ENCODE measurements at regions not wholly inside any gene's neighbourhood (a gene's known extent, or its start where the extent isn't known, plus 50 kb on each side); places are given as distances from the start of the nearest gene placed in this dataset.
A peak's percentile ranks its signal among the peaks of the same experiment; 100 is the strongest.

DNA sequence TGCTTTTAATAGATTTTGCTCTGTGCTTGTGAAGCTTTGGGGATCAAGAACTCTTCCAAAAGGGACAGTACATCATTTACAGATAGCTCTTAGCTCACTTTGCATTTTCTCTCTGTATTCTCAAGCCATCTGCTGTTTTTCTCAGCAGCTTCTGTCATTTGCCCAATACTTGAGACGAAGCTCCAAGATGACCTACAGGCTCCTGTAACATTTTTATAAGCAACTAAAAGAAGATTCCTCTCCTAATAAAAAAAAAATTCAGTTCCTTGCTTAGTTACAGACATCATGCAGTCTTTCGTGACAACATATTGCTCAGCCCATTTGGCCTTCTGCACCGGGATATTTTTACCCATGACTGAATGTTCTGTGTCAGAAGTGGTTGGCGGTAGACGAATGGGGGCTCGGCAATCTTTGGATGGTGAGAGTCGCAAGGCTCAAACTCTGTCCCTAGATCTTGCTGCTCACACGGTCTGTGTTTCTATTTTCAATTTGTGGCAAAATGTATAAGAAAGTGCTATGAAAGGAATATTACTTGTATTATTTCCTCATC, 215.6 kb downstream of the FSCB start:
- no peak for DNase-seq

DNA sequence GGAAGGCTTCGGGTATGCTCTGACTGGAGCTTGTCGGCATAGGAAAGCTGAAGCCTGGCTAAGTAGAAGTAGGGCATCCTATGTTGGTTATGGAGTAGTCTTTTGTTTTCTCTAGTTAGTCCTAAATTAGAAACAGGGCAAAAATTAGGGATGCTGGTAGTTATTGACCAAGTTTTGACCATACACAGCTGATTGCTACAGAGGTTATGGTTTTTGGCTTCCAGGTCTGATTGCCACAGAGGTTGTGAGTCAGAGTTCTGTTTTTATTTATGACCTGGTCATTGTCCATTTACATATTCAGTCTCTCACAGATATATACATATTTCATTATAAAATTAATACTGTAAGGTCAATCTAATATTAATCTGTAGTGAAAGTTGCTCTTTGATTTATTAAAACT, 219.2 kb downstream of the FSCB start:
- DNase-seq, result no peak

GRCh38 chr14:44286201-44286600, 220.9 kb downstream of the FSCB start:
- peak; percentile 57 for DNase-seq

DNA sequence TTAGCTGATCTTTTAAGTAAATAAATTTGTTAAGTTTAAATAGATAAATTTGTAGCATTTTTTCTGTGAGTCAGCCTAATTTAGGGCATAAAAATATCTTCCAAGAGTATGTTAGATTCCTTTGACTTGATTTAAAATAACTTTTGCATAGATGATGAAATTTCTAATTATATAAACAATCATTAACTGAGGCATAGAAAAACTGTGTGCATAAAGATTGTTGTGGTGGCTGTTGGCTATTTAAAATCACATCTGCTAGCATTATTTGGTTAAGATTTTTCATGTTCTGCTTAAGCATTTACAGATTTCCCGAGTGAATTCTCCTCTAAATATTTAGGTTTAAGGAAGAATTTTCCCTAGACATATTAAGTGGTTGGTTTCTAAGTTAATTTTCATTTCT, 223.2 kb downstream of the FSCB start:
- no peak for DNase-seq

DNA sequence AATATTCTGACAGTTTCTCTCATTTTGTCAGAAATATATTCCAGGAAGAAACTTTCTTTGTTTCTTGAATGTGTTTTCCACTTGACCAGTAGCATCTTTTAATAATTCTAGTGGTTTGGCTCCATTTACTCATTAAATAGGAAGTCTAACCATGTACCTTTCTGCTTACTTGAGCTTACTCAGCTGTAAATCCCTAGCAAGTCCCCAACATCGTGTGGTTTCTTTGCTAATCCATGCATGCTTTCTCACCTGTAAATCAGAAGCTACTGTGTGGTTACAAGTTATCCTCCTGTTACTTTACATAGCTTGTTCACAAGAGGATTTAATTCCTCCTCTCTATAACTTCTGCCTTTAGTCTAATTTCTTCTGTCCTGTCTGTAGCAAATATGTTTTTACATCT, 227.7 kb downstream of the FSCB start:
- DNase-seq, result no peak

DNA sequence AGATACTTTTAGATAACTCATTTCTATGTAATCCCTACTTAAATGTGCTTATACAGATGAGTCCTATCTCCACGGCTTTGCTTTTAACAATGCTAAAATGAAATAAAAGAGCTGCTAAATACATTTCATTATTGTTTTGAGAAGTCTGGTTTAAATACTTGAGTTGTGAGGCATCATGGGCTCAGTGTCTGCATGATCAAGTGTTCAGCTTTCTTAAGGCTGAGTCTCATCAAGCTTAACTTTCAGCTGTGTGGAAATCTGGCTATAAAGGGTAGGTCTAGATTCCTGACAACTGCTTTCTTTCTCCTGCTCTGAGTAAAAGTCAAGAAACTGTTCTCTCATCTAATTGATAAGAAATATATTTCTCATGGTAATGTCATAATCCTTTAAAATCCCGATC, 235.4 kb downstream of the FSCB start:
- no peak for DNase-seq

- DNase-seq, result no peak
Measured at GRCh38 chr14:44271006-44271405, 236.1 kb downstream of the FSCB start.

- DNase-seq, result no peak
Measured at GRCh38 chr14:44265246-44265645, 241.8 kb downstream of the FSCB start.

GRCh38 chr14:44215660-44216059, 291.4 kb downstream of the FSCB start:
- no peak for DNase-seq

GRCh38 chr14:44211718-44212117, 295.4 kb downstream of the FSCB start:
- DNase-seq, result no peak

DNA sequence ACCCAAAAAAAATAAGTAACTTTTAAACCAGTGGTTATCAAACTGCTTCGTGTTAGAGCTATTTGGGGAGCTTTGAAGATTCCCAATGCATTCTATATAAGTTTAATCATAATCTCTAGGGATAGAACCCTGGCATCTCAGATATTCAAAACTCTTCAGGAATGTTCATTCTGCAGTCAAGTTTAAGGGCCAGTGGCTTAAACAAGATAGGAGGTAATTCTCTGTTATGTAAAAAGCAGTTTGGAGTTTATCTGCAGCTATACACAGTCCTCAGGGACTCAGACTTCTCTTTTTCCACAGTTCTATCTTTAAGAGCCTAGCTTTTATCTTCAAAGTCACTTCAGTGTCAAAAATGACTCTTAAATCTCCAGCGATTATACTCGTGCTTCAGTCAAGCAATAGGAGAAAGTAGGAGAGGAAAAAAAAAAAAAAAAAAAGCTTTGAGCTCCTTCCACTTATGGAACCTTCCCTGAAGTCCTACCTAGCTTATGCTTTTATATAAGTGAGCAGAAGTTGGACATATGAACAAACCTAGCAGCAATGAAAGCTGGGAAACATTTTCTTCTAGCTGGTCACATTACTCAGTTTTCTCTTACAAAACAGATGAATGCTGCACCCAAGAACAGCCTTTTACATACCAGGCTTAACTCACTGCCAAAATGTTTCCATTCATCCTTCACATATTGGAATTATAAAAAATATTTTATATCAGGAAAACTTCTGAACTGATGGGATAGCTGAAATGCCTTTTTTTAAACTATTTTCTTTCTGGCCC, 302.8 kb downstream of the FSCB start:
- no peak for DNase-seq

GRCh38 chr14:44180975-44181374, 326.1 kb downstream of the FSCB start:
- no peak for DNase-seq

GRCh38 chr14:44170556-44170955, 336.5 kb downstream of the FSCB start:
- no peak for DNase-seq

- no peak for DNase-seq
Measured at GRCh38 chr14:44170101-44170500, 337.0 kb downstream of the FSCB start.

GRCh38 chr14:44168566-44168965, 338.5 kb downstream of the FSCB start:
- no peak for DNase-seq

- no peak for DNase-seq
Measured at GRCh38 chr14:44166611-44167010, 340.5 kb downstream of the FSCB start.

DNA sequence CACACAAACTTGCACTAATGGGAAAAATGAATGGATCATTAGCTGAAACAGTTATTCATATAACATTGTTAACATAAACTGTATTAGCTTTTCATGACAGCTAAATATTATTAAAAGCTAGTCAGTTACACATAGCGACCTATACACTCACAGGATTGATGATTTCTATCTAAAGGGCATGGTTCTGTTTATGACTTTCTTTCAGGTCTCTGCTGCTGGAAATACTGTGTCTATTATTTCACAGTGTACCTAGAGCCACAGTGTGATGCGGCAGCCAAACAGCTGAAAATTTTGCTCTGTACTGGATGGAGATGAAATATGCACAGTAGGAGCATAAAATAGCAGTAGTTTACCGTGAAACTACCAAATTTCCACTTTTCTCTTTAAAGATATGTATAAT, 341.1 kb downstream of the FSCB start:
- no peak for DNase-seq

GRCh38 chr14:44165286-44165685, 341.8 kb downstream of the FSCB start:
- DNase-seq, result no peak

DNA sequence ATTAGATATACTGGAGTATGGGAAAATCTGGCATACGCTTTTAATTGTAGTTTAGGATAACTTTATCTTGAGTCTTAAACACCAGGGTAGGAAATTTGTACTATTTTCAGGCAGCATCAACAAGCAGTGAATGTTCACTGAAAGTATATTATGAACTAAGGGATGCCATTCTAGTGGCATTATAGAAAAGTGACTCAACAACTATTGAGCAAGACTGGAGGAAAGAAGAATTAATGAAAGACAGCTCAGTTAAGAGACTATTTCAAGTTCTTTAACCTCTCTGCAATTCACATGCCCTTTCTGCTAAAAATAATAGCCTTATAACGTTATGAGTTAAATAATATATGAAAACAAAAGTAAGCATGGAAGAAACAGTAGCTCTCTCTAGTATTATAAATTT, 343.1 kb downstream of the FSCB start:
- no peak for DNase-seq

DNA sequence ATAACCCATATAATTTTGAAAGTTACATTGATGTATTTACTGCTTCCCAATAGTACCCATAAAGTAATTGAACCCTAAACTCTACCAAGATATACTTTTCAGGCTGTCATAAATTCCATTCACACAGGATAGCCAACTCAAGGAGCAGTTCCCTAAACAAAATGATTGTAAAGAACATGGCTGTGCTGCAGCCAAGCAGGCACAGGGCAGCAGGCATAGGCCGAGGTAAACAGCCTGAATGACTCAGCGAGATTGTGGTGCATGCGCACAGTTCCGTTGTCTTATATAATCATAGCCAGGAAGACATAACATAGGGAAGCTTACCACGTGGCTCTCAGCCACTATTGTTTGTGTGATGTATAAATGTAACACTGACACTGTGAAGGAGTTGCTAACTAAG, 344.9 kb downstream of the FSCB start:
- no peak for DNase-seq

DNA sequence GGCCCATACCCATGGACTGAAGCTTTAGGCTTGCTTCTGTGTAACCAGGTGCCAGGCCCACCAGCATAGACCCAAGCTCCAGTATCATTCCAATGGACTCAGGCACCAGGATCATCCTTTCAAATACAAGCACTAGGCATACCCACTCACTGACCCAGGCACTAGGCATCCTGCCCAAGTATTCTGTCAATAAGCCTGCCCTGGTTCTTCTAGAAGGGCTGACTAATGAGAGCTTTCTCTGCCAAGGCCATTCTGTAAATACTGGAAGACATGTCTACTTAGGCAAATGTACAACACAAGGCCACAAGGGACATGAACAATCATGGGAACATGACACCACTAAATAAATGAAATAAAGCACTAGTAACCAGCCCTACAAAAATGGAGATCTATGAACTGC, 352.2 kb downstream of the FSCB start:
- DNase-seq, result no peak

DNA sequence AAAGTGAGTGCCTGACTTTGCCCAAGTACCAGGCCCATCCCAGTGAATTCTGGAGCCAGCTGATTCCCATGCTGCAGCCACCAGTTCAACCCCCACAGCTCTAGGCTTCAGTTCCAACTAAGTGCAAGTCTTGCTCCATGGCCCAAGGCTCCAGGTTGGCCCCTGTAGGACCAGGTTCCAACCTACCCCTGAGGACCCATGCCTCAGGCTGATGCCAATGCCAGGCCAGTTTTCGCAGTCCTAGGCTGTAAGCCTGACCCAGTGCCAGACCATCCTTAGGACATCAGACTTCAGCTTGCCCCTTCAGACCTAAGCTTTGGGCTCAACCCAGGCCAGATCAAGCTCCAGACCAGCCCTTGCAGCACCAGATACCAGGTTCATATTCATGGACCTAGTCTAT, 352.6 kb downstream of the FSCB start:
- DNase-seq, result no peak

- DNase-seq, result no peak
Measured at GRCh38 chr14:44151130-44151820, 355.8 kb downstream of the FSCB start.

GRCh38 chr14:44149597-44149996, 357.5 kb downstream of the FSCB start:
- peak; percentile 61 for DNase-seq
